Neural crest cell (in vitro differentiated cells): ENCODE measurements at regions not wholly inside any gene's neighbourhood (a gene's known extent, or its start where the extent isn't known, plus 50 kb on each side); places are given as distances from the start of the nearest gene placed in this dataset.

Source experiments
- DNase-seq: peaks from one replicate; pipeline ENCODE4 v3.0.0; 2021; ENCODE audit warnings: low read depth, mixed read lengths, low spot score
- H3K27ac Mint-ChIP-seq: one replicate; pipeline ENCODE4 v1.8.0; 2021; ENCODE audit warnings: mild to moderate bottlenecking, mixed read lengths; ENCODE audit not compliant: unreplicated experiment
- H3K27me3 Mint-ChIP-seq: 2 replicates; pipeline ENCODE4 v1.8.0; 2021; ENCODE audit warnings: low read depth, mild to moderate bottlenecking, mixed read lengths
- H3K36me3 Mint-ChIP-seq: 2 replicates; pipeline ENCODE4 v1.8.0; 2021; ENCODE audit warnings: low read depth, mild to moderate bottlenecking, mixed read lengths
- H3K4me1 Mint-ChIP-seq: 2 replicates; pipeline ENCODE4 v1.8.0; 2021; ENCODE audit warnings: mixed read lengths
- H3K4me3 Mint-ChIP-seq: one replicate; pipeline ENCODE4 v1.8.0; 2021; ENCODE audit warnings: mild to moderate bottlenecking, mixed read lengths
- H3K9me3 Mint-ChIP-seq: 2 replicates; pipeline ENCODE4 v1.8.0; 2021; ENCODE audit warnings: mixed read lengths
- TF ChIP-seq, protein P1 (sequence below): fragments of 200-600 bp; sonication (generic); conservative IDR thresholded peaks from 2 replicates; pipeline ENCODE4 v1.5.0; 2021; ENCODE audit warnings: antibody characterized with exemption, mild to moderate bottlenecking

DNA sequence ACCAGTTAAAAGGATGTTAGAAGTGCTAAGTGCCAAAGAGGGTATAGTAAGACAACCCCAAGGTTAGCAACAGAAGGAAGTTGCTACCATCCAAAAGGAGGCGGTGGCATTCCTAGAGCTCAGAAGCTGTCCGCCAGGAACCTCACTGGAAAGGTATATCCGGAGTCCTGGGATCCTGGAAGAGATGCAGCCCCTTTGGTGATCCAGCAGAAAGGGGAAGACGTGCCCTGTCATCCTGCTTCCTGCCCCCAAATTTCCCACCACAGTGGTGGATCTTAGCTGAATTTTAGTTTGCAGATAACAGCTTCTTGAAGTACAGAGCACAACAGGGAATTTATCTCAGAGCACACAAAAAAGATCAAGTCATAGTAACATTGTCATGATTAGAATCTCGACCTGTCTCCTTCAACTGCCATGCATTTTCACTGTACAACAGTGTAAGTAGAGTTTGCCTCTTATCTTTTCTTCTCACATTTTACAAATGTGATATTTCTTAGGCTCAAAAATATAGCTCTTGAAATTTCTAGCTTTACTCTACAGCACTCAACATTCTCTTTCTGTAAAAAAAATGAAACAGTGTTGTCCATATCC is 526.3 kb downstream of the SOX5 start:
- Mint-ChIP-seq H3K36me3 (no peaks in the 10 kb centered on the region), H3K27me3 (no peaks in the 10 kb centered on the region), H3K4me1 (no peaks in the 10 kb centered on the region), H3K9me3 (no peaks in the 10 kb centered on the region), H3K27ac (no peak overlapping the region), H3K4me3 (no peak overlapping the region)
- TF ChIP-seq, protein P1, sequence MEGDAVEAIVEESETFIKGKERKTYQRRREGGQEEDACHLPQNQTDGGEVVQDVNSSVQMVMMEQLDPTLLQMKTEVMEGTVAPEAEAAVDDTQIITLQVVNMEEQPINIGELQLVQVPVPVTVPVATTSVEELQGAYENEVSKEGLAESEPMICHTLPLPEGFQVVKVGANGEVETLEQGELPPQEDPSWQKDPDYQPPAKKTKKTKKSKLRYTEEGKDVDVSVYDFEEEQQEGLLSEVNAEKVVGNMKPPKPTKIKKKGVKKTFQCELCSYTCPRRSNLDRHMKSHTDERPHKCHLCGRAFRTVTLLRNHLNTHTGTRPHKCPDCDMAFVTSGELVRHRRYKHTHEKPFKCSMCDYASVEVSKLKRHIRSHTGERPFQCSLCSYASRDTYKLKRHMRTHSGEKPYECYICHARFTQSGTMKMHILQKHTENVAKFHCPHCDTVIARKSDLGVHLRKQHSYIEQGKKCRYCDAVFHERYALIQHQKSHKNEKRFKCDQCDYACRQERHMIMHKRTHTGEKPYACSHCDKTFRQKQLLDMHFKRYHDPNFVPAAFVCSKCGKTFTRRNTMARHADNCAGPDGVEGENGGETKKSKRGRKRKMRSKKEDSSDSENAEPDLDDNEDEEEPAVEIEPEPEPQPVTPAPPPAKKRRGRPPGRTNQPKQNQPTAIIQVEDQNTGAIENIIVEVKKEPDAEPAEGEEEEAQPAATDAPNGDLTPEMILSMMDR, result no peak
- DNase-seq, result no peak

GRCh38 chr12:23423796-23424195 is 525.7 kb downstream of the SOX5 start:
- no peak for DNase-seq
- Mint-ChIP-seq H3K4me1 (no peaks in the 10 kb centered on the region), H3K27ac (no peak overlapping the region), H3K4me3 (no peak overlapping the region), H3K27me3 (no peaks in the 10 kb centered on the region), H3K9me3 (no peaks in the 10 kb centered on the region), H3K36me3 (no peaks in the 10 kb centered on the region)
- TF ChIP-seq, protein P1, result no peak

DNA sequence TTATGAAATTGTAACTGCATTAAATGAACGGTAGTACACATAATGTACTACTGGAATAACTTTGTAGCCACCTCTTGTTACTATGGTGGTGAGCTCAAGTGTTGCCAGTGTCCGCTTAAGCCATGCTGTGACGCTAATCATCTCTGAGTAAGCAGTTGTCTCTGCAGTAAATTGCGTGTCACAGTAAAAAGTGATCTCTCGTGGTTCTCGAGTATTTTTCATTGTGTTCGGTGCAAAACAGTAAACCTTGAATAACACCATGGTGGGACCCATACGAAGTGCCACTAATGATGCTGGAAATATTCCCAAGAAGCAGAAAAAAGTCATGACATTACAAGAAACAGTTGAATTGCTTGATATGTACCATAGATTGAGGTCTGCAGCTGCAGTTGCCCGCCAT is 524.8 kb downstream of the SOX5 start:
- Mint-ChIP-seq H3K4me1 (no peaks in the 10 kb centered on the region), H3K36me3 (no peaks in the 10 kb centered on the region), H3K27me3 (no peaks in the 10 kb centered on the region), H3K9me3 (no peaks in the 10 kb centered on the region), H3K27ac (no peak overlapping the region), H3K4me3 (no peak overlapping the region)
- no peak for DNase-seq
- TF ChIP-seq, protein P1, result no peak

GRCh38 chr12:23426328-23426727 is 523.1 kb downstream of the SOX5 start:
- Mint-ChIP-seq H3K4me3 (no peak overlapping the region), H3K4me1 (no peaks in the 10 kb centered on the region), H3K9me3 (no peaks in the 10 kb centered on the region), H3K36me3 (no peaks in the 10 kb centered on the region), H3K27ac (no peak overlapping the region), H3K27me3 (no peaks in the 10 kb centered on the region)
- DNase-seq, result no peak
- TF ChIP-seq, protein P1, result no peak

- Mint-ChIP-seq H3K9me3 (no peaks in the 10 kb centered on the region), H3K4me1 (no peaks in the 10 kb centered on the region), H3K4me3 (no peak overlapping the region), H3K36me3 (no peaks in the 10 kb centered on the region), H3K27ac (no peak overlapping the region), H3K27me3 (no peaks in the 10 kb centered on the region)
- DNase-seq, result no peak
- TF ChIP-seq, protein P1, result no peak
Measured at GRCh38 chr12:23428758-23429157, 520.7 kb downstream of the SOX5 start.
